Body of pancreas (tissue), 4 donors: ENCODE measurements at regions not wholly inside any gene's neighbourhood (a gene's known extent, or its start where the extent isn't known, plus 50 kb on each side); places are given as distances from the start of the nearest gene placed in this dataset.

Source experiments
- ATAC-seq: fragments of 150-250 bp; one replicate; pipeline ENCODE4 v1.9.1; 2016
- DNase-seq, 4 donors: peaks; one replicate each; pipeline ENCODE4 v3.0.0-alpha.2; 2019
- H3K27ac ChIP-seq, 4 donors: fragments of 200-600 bp; sonication (generic); 1 replicate in 3 of 4; 2 replicates in 1 of 4; pipeline versions ENCODE4 v1.5.1 to v1.6.1; 2016 to 2019; ENCODE audit warnings: mild to moderate bottlenecking in 1 of 4, mixed read lengths in 1 of 4, moderate library complexity in 1 of 4
- H3K27me3 ChIP-seq, 2 donors: fragments of 200-600 bp; sonication (generic); one replicate each; pipeline ENCODE4 v1.6.0; 2016; ENCODE audit warnings: mild to moderate bottlenecking in 1 of 2
- H3K36me3 ChIP-seq, 2 donors: fragments of 200-600 bp; sonication (generic); replicated peaks in 1 of 2; 2 replicates each; pipeline ENCODE4 v1.5.1; 2016; ENCODE audit warnings: low read depth in 2 of 2; ENCODE audit not compliant: insufficient read depth in 1 of 2
- H3K4me1 ChIP-seq: fragments of 200-600 bp; sonication (generic); one replicate; pipeline ENCODE4 v1.6.0; 2016
- H3K4me3 ChIP-seq, 2 donors: fragments of 200-600 bp; sonication (generic); 1 replicate in 1 of 2; 2 replicates in 1 of 2; pipeline ENCODE4 v1.5.1; 2016 to 2019
- H3K9me3 ChIP-seq, 3 donors: fragments of 200-600 bp; sonication (generic); 1 replicate in 2 of 3; 2 replicates in 1 of 3; pipeline ENCODE4 v1.5.1; 2016
- CTCF ChIP-seq, 7 experiments: fragments of 450-650 bp in 4 of 7; fragments of 200-600 bp in 3 of 7; sonication (generic) in 3 of 7; IDR thresholded peaks; one replicate each; pipeline ENCODE4 v1.5.1; 2016 to 2019; ENCODE audit warnings: antibody characterized with exemption in 7 of 7
- POLR2A ChIP-seq, 3 donors: fragments of 450-650 bp; IDR thresholded peaks; one replicate each; pipeline ENCODE4 v1.6.1; 2016; ENCODE audit warnings: antibody characterized with exemption in 3 of 3, mild to moderate bottlenecking in 2 of 3
- WGBS, 2 donors: methylation state at CpG; one replicate each; pipeline ENCODE4 v1.1.5; 2017; 5-methylcytosine and 5-hydroxymethylcytosine counted together
- intact Hi-C: fragments of 100-400 bp; cut with DNase I; formaldehyde crosslinking; loops from one replicate; pipeline ENCODE4 v1.15.1; 2023

- 89 to 91% methylated on average over 9 of the region's 9 CpGs for WGBS, 2 donors
- H3K4me3 ChIP-seq, result no peak overlapping the region
- H3K4me1 ChIP-seq, result peaks cover 7% of the 10 kb centered on the region
Measured at GRCh38 chr9:89845862-89846261, 241.1 kb downstream of the GADD45G start.

GRCh38 chr9:89848060-89849040 is 243.5 kb downstream of the GADD45G start:
- ATAC-seq, result no peak
- intact Hi-C loops, result no loop called here
- Histone ChIP-seq H3K4me1 (no peaks in the 10 kb centered on the region), H3K27me3 (no peaks in the 10 kb centered on the region), H3K9me3 (no peaks in the 10 kb centered on the region), H3K4me3 (no peak overlapping the region), H3K36me3 (no peaks in the 10 kb centered on the region), H3K27ac (no peak overlapping the region)
- no peak for DNase-seq
- WGBS, 2 donors, result 79 to 85% methylated on average over 20 of the region's 20 CpGs
- TF ChIP-seq CTCF (IDR thresholded peaks at IDR 0.05) (no peak), POLR2A (IDR thresholded peaks at IDR 0.05) (no peak)

More at GRCh38 chr9:89845862-89846261, 241.1 kb downstream of the GADD45G start:
- ATAC-seq (no peak), DNase-seq (no peak)
- no peak overlapping the region for H3K27ac ChIP-seq
- H3K27me3 ChIP-seq, result no peaks in the 10 kb centered on the region
- intact Hi-C loops, result no loop called here
- no peaks in the 10 kb centered on the region for H3K9me3 ChIP-seq
- H3K36me3 ChIP-seq, result no peaks in the 10 kb centered on the region
- TF ChIP-seq CTCF (IDR thresholded peaks at IDR 0.05), result no peak
- no peak for TF ChIP-seq POLR2A (IDR thresholded peaks at IDR 0.05)

- TF ChIP-seq CTCF (IDR thresholded peaks at IDR 0.05) (no peak), POLR2A (IDR thresholded peaks at IDR 0.05) (no peak)
- H3K4me1 ChIP-seq, result no peaks in the 10 kb centered on the region
- H3K27ac ChIP-seq, result no peak overlapping the region
- no peak overlapping the region for H3K4me3 ChIP-seq
- intact Hi-C loops, result no loop called here
- H3K27me3 ChIP-seq, result no peaks in the 10 kb centered on the region
- WGBS, 2 donors, result 75 to 96% methylated on average over 5 of the region's 5 CpGs
- DNase-seq (no peak), ATAC-seq (no peak)
- H3K36me3 ChIP-seq, result no peaks in the 10 kb centered on the region
- H3K9me3 ChIP-seq, result no peaks in the 10 kb centered on the region
Measured at GRCh38 chr9:89849096-89849495, 244.3 kb downstream of the GADD45G start.

GRCh38 chr9:89850153-89850552 is 245.3 kb downstream of the GADD45G start:
- intact Hi-C loops, result no loop called here
- Histone ChIP-seq H3K27me3 (no peaks in the 10 kb centered on the region), H3K9me3 (no peaks in the 10 kb centered on the region), H3K27ac (no peak overlapping the region), H3K4me1 (no peaks in the 10 kb centered on the region), H3K36me3 (no peaks in the 10 kb centered on the region), H3K4me3 (no peak overlapping the region)
- no peak for ATAC-seq
- no peak for TF ChIP-seq POLR2A (IDR thresholded peaks at IDR 0.05)
- no peak for TF ChIP-seq CTCF (IDR thresholded peaks at IDR 0.05)
- WGBS, 2 donors, result 58 to 61% methylated on average over 3 of the region's 3 CpGs
- no peak for DNase-seq
